SK-N-SH (cell line): ENCODE measurements at regions not wholly inside any gene's neighbourhood (a gene's known extent, or its start where the extent isn't known, plus 50 kb on each side); places are given as distances from the start of the nearest gene placed in this dataset.
"Not testable (repeated sequence)": the region's sequence is repeated elsewhere in the genome, so short reads cannot be mapped to it uniquely, and the experiment has no call there.

Source experiments
- CTCF ChIA-PET: fragments of 300-600, 350-600 bp; formaldehyde crosslinking; extraction: SDS; loops from one replicate; lab custom pipeline; 2021; lab: Yijun Ruan, JAX
- POLR2A ChIA-PET: fragments of 350-600 bp; sonication (Branson Sonifier 250); formaldehyde crosslinking; extraction: SDS; loops from one replicate; lab custom pipeline; 2020; ENCODE audit warnings: antibody characterized with exemption, inconsistent platforms; lab: Yijun Ruan, JAX
- DNase-seq: peaks from one replicate; pipeline ENCODE4 v3.0.0; 2012
- H2AFZ ChIP-seq: fragments of 200-600 bp; sonication (generic); 2 replicates; pipeline ENCODE4 v1.8.1; 2016; ENCODE audit warnings: antibody characterized with exemption, mild to moderate bottlenecking, low read depth
- H3F3A ChIP-seq: fragments of 200-600 bp; sonication (generic); replicated peaks from 2 replicates; pipeline ENCODE3; 2016; ENCODE audit warnings: antibody characterized with exemption, mild to moderate bottlenecking; ENCODE audit not compliant: insufficient read depth
- H3K27ac ChIP-seq, 2 experiments: fragments of 200-500 bp in 1 of 2; fragments of 200-600 bp in 1 of 2; sonication (Bioruptor generic) in 1 of 2; sonication (generic), shearing (Covaris generic) in 1 of 2; 2 replicates each; pipeline versions ENCODE4 v1.5.1 to v1.6.1; 2014 to 2016; ENCODE audit warnings: low read depth in 2 of 2, inconsistent platforms in 1 of 2, low read length in 1 of 2, mild to moderate bottlenecking in 1 of 2, mixed read lengths in 1 of 2
- H3K27me3 ChIP-seq: fragments of 200-600 bp; sonication (generic), shearing (Covaris generic); 2 replicates; pipeline ENCODE4 v1.6.1; 2016; ENCODE audit warnings: mixed run types; ENCODE audit not compliant: insufficient read depth
- H3K36me3 ChIP-seq, 2 experiments: fragments of 200-500 bp in 1 of 2; fragments of 200-600 bp in 1 of 2; sonication (Bioruptor generic) in 1 of 2; sonication (generic) in 1 of 2; replicated peaks in 1 of 2; 2 replicates each; pipeline versions ENCODE3 to v1.5.1; 2014 to 2016; ENCODE audit warnings: low read length in 1 of 2, mild to moderate bottlenecking in 1 of 2; ENCODE audit not compliant: insufficient read depth in 2 of 2, control insufficient read depth in 1 of 2
- H3K4me1 ChIP-seq, 2 experiments: fragments of 200-500 bp in 1 of 2; fragments of 200-600 bp in 1 of 2; sonication (Bioruptor generic) in 1 of 2; sonication (generic), shearing (Covaris generic) in 1 of 2; 2 replicates each; pipeline versions ENCODE4 v1.5.1 to v1.6.1; 2014 to 2016; ENCODE audit warnings: low read depth in 1 of 2, low read length in 1 of 2, mixed run types in 1 of 2; ENCODE audit not compliant: insufficient read depth in 2 of 2, control insufficient read depth in 1 of 2
- H3K4me2 ChIP-seq: fragments of 200-600 bp; sonication (generic), shearing (Covaris generic); 2 replicates; pipeline ENCODE4 v1.6.1; 2017; ENCODE audit warnings: mixed run types
- H3K4me3 ChIP-seq, 2 experiments: fragments of 200-500 bp in 1 of 2; fragments of 200-600 bp in 1 of 2; sonication (Bioruptor generic) in 1 of 2; sonication (generic), shearing (Covaris generic) in 1 of 2; 2 replicates each; pipeline versions ENCODE4 v1.5.1 to v1.8.1; 2014 to 2016; ENCODE audit warnings: low read depth in 2 of 2, inconsistent platforms in 1 of 2, low read length in 1 of 2, mild to moderate bottlenecking in 1 of 2, mixed read lengths in 1 of 2, moderate library complexity in 1 of 2
- H3K79me2 ChIP-seq: fragments of 200-600 bp; sonication (generic); 2 replicates; pipeline ENCODE4 v1.8.1; 2017; ENCODE audit warnings: mild to moderate bottlenecking; ENCODE audit not compliant: insufficient read depth
- H3K9ac ChIP-seq: fragments of 200-600 bp; sonication (generic); 2 replicates; pipeline ENCODE4 v1.6.1; 2017; ENCODE audit warnings: mixed run types
- H3K9me2 ChIP-seq: fragments of 200-600 bp; sonication (generic); 2 replicates; pipeline ENCODE4 v1.6.1; 2017; ENCODE audit warnings: mixed run types
- H3K9me3 ChIP-seq: fragments of 200-600 bp; sonication (generic); 2 replicates; pipeline ENCODE4 v1.6.1; 2017; ENCODE audit warnings: mixed run types, mild to moderate bottlenecking, moderate library complexity
- H4K20me1 ChIP-seq: fragments of 200-600 bp; sonication (generic); 2 replicates; pipeline ENCODE4 v1.6.1; 2017; ENCODE audit warnings: mild to moderate bottlenecking, mixed run types; ENCODE audit not compliant: insufficient read depth
- ELF1 ChIP-seq: IDR thresholded peaks from 2 replicates; pipeline ENCODE4 v1.4.0; 2012
- EP300 ChIP-seq, 2 experiments: IDR thresholded peaks; 2 replicates each; pipeline versions ENCODE4 v1.4.0 to v1.6.1; 2012; ENCODE audit warnings: borderline replicate concordance in 1 of 2, low read depth in 1 of 2, low read length in 1 of 2
- EZH2phosphoT487 ChIP-seq: fragments of 200-600 bp; sonication (generic); IDR thresholded peaks from 2 replicates; pipeline ENCODE4 v1.6.1; 2017; ENCODE audit warnings: low read depth, mixed run types, mild to moderate bottlenecking, antibody characterized with exemption, moderate library complexity, borderline replicate concordance
- FOXJ3 ChIP-seq: sonication (generic); formaldehyde crosslinking; IDR thresholded peaks from 2 replicates; pipeline ENCODE4 v1.5.1; 2020; ENCODE audit warnings: mild to moderate bottlenecking, missing genetic modification reagents
- FOXM1 ChIP-seq: IDR thresholded peaks from 2 replicates; pipeline ENCODE4 v1.4.0; 2012; ENCODE audit warnings: low read depth, mild to moderate bottlenecking
- GATA2 ChIP-seq: sonication (generic); formaldehyde crosslinking; IDR thresholded peaks from 2 replicates; pipeline ENCODE4 v1.5.0; 2020; ENCODE audit warnings: mild to moderate bottlenecking, missing genetic modification reagents
- IRF3 ChIP-seq: fragments of 150-350 bp; IDR thresholded peaks from 2 replicates; pipeline ENCODE4 v1.6.1; 2016; ENCODE audit warnings: mild to moderate bottlenecking, low read depth, low read length
- MAX ChIP-seq: IDR thresholded peaks from 2 replicates; pipeline ENCODE4 v1.4.0; 2012; ENCODE audit warnings: low read depth
- NFIC ChIP-seq: IDR thresholded peaks from 2 replicates; pipeline ENCODE4 v1.4.0; 2012; ENCODE audit warnings: borderline replicate concordance
- PBX3 ChIP-seq: IDR thresholded peaks from 2 replicates; pipeline ENCODE4; 2012
- POLR2AphosphoS5 ChIP-seq: IDR thresholded peaks from 2 replicates; pipeline ENCODE4 v1.6.1; 2012; ENCODE audit warnings: low read depth, low read length
- RCOR1 ChIP-seq: fragments of 150-350 bp; IDR thresholded peaks from 2 replicates; pipeline ENCODE4 v1.6.1; 2017; ENCODE audit warnings: antibody characterized with exemption, low read length
- RFX5 ChIP-seq: IDR thresholded peaks from 2 replicates; pipeline ENCODE4 v1.6.1; 2012; ENCODE audit warnings: mild to moderate bottlenecking, improper control_type of control experiment, low read length
- SMC3 ChIP-seq: IDR thresholded peaks from 2 replicates; pipeline ENCODE4 v1.6.1; 2012; ENCODE audit warnings: low read depth, low read length, improper control_type of control experiment
- TEAD4 ChIP-seq: IDR thresholded peaks from 2 replicates; pipeline ENCODE4 v1.4.0; 2012; ENCODE audit warnings: mild to moderate bottlenecking, borderline replicate concordance; ENCODE audit not compliant: insufficient read depth
- YY1 ChIP-seq: IDR thresholded peaks from 2 replicates; pipeline ENCODE4 v1.4.0; 2012; ENCODE audit warnings: low read depth, mild to moderate bottlenecking
- ZBTB33 ChIP-seq: IDR thresholded peaks from 2 replicates; pipeline ENCODE4 v1.4.0; 2012; ENCODE audit warnings: low read depth, borderline replicate concordance
- WGBS: methylation state at CpG from one replicate; pipeline ENCODE4 v1.1.6; 2017; ENCODE audit warnings: low lambda C conversion rate; 5-methylcytosine and 5-hydroxymethylcytosine counted together

- Histone ChIP-seq H3K79me2 (no peaks in the 10 kb centered on the region), H3K4me3 (no peak overlapping the region), H3F3A (peaks cover 3% of the 10 kb centered on the region), H4K20me1 (no peaks in the 10 kb centered on the region), H2AFZ (no peak overlapping the region), H3K4me2 (no peak overlapping the region), H3K27me3 (no peaks in the 10 kb centered on the region; the same call in 1 of the 2 replicates), H3K36me3 (no peaks in the 10 kb centered on the region), H3K9me3 (no peaks in the 10 kb centered on the region), H3K9ac (no peak overlapping the region), H3K4me1 (peaks cover 0 to 6% of the 10 kb centered on the region in 2 experiments; a peak in 2 of 4 replicates), H3K9me2 (no peaks in the 10 kb centered on the region), H3K27ac (no peak overlapping the region)
- 75% methylated on average over 11 of the region's 11 CpGs for WGBS
- CTCF ChIA-PET: no interaction called here
- DNase-seq: no peak
- TF ChIP-seq FOXM1: no peak
- TF ChIP-seq MAX: no peak
- TF ChIP-seq SMC3: no peak
- TF ChIP-seq YY1: no peak
- TF ChIP-seq EZH2phosphoT487: no peak
- no peak for TF ChIP-seq ZBTB33
- POLR2A ChIA-PET: no interaction called here
These were observed 70.2 kb upstream of the ID2 start for GRCh38 chr2:8611700-8612099.

- H3K36me3 ChIP-seq: no peaks in the 10 kb centered on the region
- no peak overlapping the region for H3K9ac ChIP-seq
- H2AFZ ChIP-seq: no peak overlapping the region
- no peak overlapping the region for H3K4me3 ChIP-seq
- CTCF ChIA-PET: no interaction called here
- WGBS: 68% methylated on average over 7 of the region's 7 CpGs
- H3K27ac ChIP-seq: no peak overlapping the region
- TF ChIP-seq TEAD4 (no peak), IRF3 (no peak), POLR2AphosphoS5 (no peak), NFIC (no peak), ELF1 (no peak), RCOR1 (no peak), GATA2 (CRISPR knock-in tag) (no peak), YY1 (no peak), RFX5 (no peak), PBX3 (no peak), EP300 (IDR thresholded peaks at IDR 0.05; ENCODE audit: borderline replicate concordance in 1 of 2, low read depth in 1 of 2, low read length in 1 of 2) (no peak), FOXJ3 (CRISPR knock-in tag) (no peak)
- TF ChIP-seq, all 33 proteins: peak for 0
- Histone ChIP-seq H3K79me2 (no peaks in the 10 kb centered on the region), H3K4me1 (peaks cover 0 to 1% of the 10 kb centered on the region in 2 experiments; a peak in 2 of 4 replicates), H4K20me1 (no peaks in the 10 kb centered on the region), H3K9me3 (no peaks in the 10 kb centered on the region), H3K9me2 (no peaks in the 10 kb centered on the region), H3F3A (peaks cover 2% of the 10 kb centered on the region), H3K27me3 (no peaks in the 10 kb centered on the region; the same call in 1 of the 2 replicates), H3K4me2 (no peak overlapping the region)
- no peak for DNase-seq
- POLR2A ChIA-PET: no interaction called here
These were observed 69.1 kb upstream of the ID2 start for GRCh38 chr2:8612734-8613179.

- CTCF ChIA-PET: interaction anchor here (0.9 kb wide), 1 partner anchor 9 kb away, joined by 4 read pairs; no protein-coding TSS in a partner anchor
These were observed 68.5 kb upstream of the ID2 start for GRCh38 chr2:8613207-8613999.

More at GRCh38 chr2:8613207-8613999, 68.5 kb upstream of the ID2 start:
- not testable (repeated sequence) for H3K4me1 ChIP-seq, H2AFZ ChIP-seq, H3K4me2 ChIP-seq, H3K9ac ChIP-seq, H3F3A ChIP-seq, H3K9me2 ChIP-seq, H3K4me3 ChIP-seq, H3K36me3 ChIP-seq, H4K20me1 ChIP-seq, H3K79me2 ChIP-seq, H3K27ac ChIP-seq, DNase-seq, H3K9me3 ChIP-seq, H3K27me3 ChIP-seq
- POLR2A ChIA-PET: interaction anchor here (0.9 kb wide), 1 partner anchor 38 kb away, joined by 3 read pairs; no protein-coding TSS in a partner anchor
- 76% methylated on average over 8 of the region's 8 CpGs for WGBS
